B cell (primary cell): ENCODE measurements at regions not wholly inside any gene's neighbourhood (a gene's known extent, or its start where the extent isn't known, plus 50 kb on each side); places are given as distances from the start of the nearest gene placed in this dataset.

ENCODE experiments used
- ATAC-seq: fragments of 200-7000 bp; cut with Tn5 transposase; one replicate; pipeline ENCODE4 v1.10.0; 2021; ENCODE audit warnings: low read depth, mild to moderate bottlenecking, moderate number of reproducible peaks, moderate library complexity
- CTCF ChIA-PET: fragments of 350-600 bp; sonication (Branson Sonifier 250); formaldehyde crosslinking; loops from one replicate; lab custom pipeline; 2021; ENCODE audit warnings: antibody characterized with exemption, inconsistent platforms; lab: Charles Lee
- POLR2A ChIA-PET: fragments of 350-600 bp; sonication (Branson Sonifier 250); formaldehyde crosslinking; loops from one replicate; lab custom pipeline; 2021; ENCODE audit warnings: antibody characterized with exemption; lab: Charles Lee
- DNase-seq: peaks from one replicate; pipeline ENCODE4 v3.0.0; 2013
- H2AFZ ChIP-seq: 2 replicates; pipeline ENCODE4 v1.6.1; 2012; ENCODE audit warnings: mild to moderate bottlenecking, low read depth, low read length; ENCODE audit not compliant: insufficient read depth, poor library complexity, severe bottlenecking
- H3K27ac ChIP-seq, 2 donors: 1 replicate in 1 of 2; 2 replicates in 1 of 2; pipeline ENCODE4 v1.5.1; 2012 to 2013; ENCODE audit warnings: low read length in 2 of 2, mild to moderate bottlenecking in 2 of 2, moderate library complexity in 1 of 2
- H3K27me3 ChIP-seq, 4 experiments: fragments of 200-600 bp in 1 of 4; sonication (generic) in 1 of 4; replicated peaks in 1 of 4; 1 replicate in 2 of 4; 2 replicates in 2 of 4; pipeline versions ENCODE4 v1.6.1 to v1.7.0; 2013 to 2016; ENCODE audit warnings: low read length in 3 of 4, mild to moderate bottlenecking in 2 of 4, mixed read lengths in 1 of 4, moderate library complexity in 1 of 4; ENCODE audit not compliant: insufficient read depth in 4 of 4, control insufficient read depth in 3 of 4; ENCODE audit errors: control extremely low read depth in 1 of 4
- H3K36me3 ChIP-seq, 2 experiments: replicated peaks in 1 of 2; 1 replicate in 1 of 2; 2 replicates in 1 of 2; pipeline versions ENCODE4 v1.6.1 to v1.7.1; 2013; ENCODE audit warnings: low read length in 1 of 2; ENCODE audit not compliant: insufficient read depth in 2 of 2, control insufficient read depth in 1 of 2; ENCODE audit errors: control extremely low read depth in 1 of 2, extremely low read depth in 1 of 2
- H3K4me1 ChIP-seq, 2 donors: fragments of 200-600 bp in 1 of 2; sonication (generic) in 1 of 2; 1 replicate in 1 of 2; 2 replicates in 1 of 2; pipeline versions ENCODE4 v1.5.1 to v1.6.1; 2013 to 2017; ENCODE audit warnings: low read length in 2 of 2; ENCODE audit not compliant: control insufficient read depth in 2 of 2, insufficient read depth in 2 of 2
- H3K4me2 ChIP-seq: replicated peaks from 2 replicates; pipeline ENCODE3; 2012; ENCODE audit warnings: mild to moderate bottlenecking, low read depth, low read length; ENCODE audit not compliant: poor library complexity, severe bottlenecking
- H3K4me3 ChIP-seq, 5 experiments: fragments of 200-600 bp in 1 of 5; sonication (generic) in 1 of 5; 1 replicate in 3 of 5; 2 replicates in 2 of 5; pipeline versions ENCODE4 v1.5.1 to v1.7.0; 2011 to 2016; ENCODE audit warnings: low read length in 4 of 5, mild to moderate bottlenecking in 4 of 5, low read depth in 2 of 5, control low read depth in 1 of 5, moderate library complexity in 1 of 5; ENCODE audit not compliant: insufficient read depth in 1 of 5; ENCODE audit errors: control extremely low read depth in 1 of 5, extremely low read depth in 1 of 5
- H3K79me2 ChIP-seq: fragments of 200-600 bp; sonication (generic); one replicate; pipeline ENCODE4 v1.6.0; 2016; ENCODE audit warnings: low read length; ENCODE audit not compliant: control insufficient read depth, insufficient read depth
- H3K9ac ChIP-seq: fragments of 200-600 bp; sonication (generic); 2 replicates; pipeline ENCODE4 v1.6.1; 2017; ENCODE audit warnings: mild to moderate bottlenecking, low read length, moderate library complexity
- H3K9me3 ChIP-seq, 3 donors: one replicate each; pipeline versions ENCODE4 v1.6.1 to v1.7.1; 2013; ENCODE audit warnings: low read length in 2 of 3; ENCODE audit not compliant: control insufficient read depth in 2 of 3, insufficient read depth in 1 of 3; ENCODE audit errors: control extremely low read depth in 1 of 3
- H4K20me1 ChIP-seq: 2 replicates; pipeline ENCODE4 v1.6.0; 2012; ENCODE audit warnings: mild to moderate bottlenecking, low read length; ENCODE audit not compliant: insufficient read depth, control insufficient read depth, poor library complexity, severe bottlenecking
- H3K27ac Mint-ChIP-seq: one replicate; pipeline ENCODE4 v1.8.0; 2021; ENCODE audit warnings: mixed read lengths
- H3K27me3 Mint-ChIP-seq: one replicate; pipeline ENCODE4 v1.8.0; 2021; ENCODE audit warnings: mixed read lengths
- H3K4me1 Mint-ChIP-seq: one replicate; pipeline ENCODE4 v1.8.0; 2021; ENCODE audit warnings: mixed read lengths
- H3K4me3 Mint-ChIP-seq: one replicate; pipeline ENCODE4 v1.8.0; 2021; ENCODE audit warnings: mixed read lengths
- H3K9me3 Mint-ChIP-seq: one replicate; pipeline ENCODE4 v1.8.0; 2022; ENCODE audit warnings: mixed read lengths; ENCODE audit not compliant: insufficient read depth
- EZH2 ChIP-seq: IDR thresholded peaks from 2 replicates; pipeline ENCODE4 v1.6.1; 2012; ENCODE audit warnings: borderline replicate concordance, low read depth, mild to moderate bottlenecking, moderate library complexity, low read length; ENCODE audit not compliant: insufficient read depth, poor library complexity, severe bottlenecking
- WGBS: methylation state at CpG from one replicate; pipeline ENCODE4 v1.1.5; 2013; ENCODE audit warnings: missing lambda C conversion rate; ENCODE audit not compliant: insufficient coverage; 5-methylcytosine and 5-hydroxymethylcytosine counted together
- intact Hi-C: fragments of 100-400 bp; cut with micrococcal nuclease; formaldehyde crosslinking; loops from one replicate; pipeline ENCODE4 v1.10.0; 2022
- TF ChIP-seq, protein P1 (sequence below): fragments of 200-600 bp; IDR thresholded peaks from one replicate; pipeline ENCODE4 v1.8.0; 2022; ENCODE audit warnings: antibody characterized with exemption, mild to moderate bottlenecking

DNA sequence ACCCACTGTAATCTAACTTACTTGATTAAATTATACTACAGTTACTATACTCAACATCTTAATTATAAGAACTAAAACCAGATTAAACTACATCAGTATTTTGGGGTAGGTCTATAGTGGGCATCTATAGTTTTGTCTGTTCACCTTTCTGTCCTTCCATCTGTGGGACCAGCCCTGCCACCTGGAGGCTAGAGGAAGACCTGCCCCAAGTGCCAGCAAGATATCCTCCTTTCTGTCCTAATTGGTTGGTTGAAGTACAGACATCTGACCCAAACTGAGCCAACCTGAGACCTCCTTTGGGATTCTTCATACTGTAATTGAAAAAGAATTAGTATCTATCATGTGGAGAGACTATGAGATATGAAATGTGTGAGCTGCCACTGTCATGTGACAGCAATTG, 172.2 kb upstream of the TLL1 start:
- Histone ChIP-seq H2AFZ (no peak overlapping the region), H3K4me2 (no peak overlapping the region), H3K9me3 (no peaks in the 10 kb centered on the region), H3K4me1 (no peaks in the 10 kb centered on the region), H4K20me1 (no peaks in the 10 kb centered on the region), H3K79me2 (no peaks in the 10 kb centered on the region), H3K4me3 (no peak overlapping the region), H3K9ac (no peak overlapping the region), H3K27me3 (no peaks in the 10 kb centered on the region), H3K27ac (no peak overlapping the region), H3K36me3 (no peaks in the 10 kb centered on the region)
- POLR2A ChIA-PET = no interaction called here
- CTCF ChIA-PET = no interaction called here
- no peaks in the 10 kb centered on the region for H3K4me1 Mint-ChIP-seq
- H3K27ac Mint-ChIP-seq = no peak overlapping the region
- no peaks in the 10 kb centered on the region for H3K27me3 Mint-ChIP-seq
- ATAC-seq = no peak
- intact Hi-C loops = no loop called here
- TF ChIP-seq EZH2 = no peak
- TF ChIP-seq, protein P1, sequence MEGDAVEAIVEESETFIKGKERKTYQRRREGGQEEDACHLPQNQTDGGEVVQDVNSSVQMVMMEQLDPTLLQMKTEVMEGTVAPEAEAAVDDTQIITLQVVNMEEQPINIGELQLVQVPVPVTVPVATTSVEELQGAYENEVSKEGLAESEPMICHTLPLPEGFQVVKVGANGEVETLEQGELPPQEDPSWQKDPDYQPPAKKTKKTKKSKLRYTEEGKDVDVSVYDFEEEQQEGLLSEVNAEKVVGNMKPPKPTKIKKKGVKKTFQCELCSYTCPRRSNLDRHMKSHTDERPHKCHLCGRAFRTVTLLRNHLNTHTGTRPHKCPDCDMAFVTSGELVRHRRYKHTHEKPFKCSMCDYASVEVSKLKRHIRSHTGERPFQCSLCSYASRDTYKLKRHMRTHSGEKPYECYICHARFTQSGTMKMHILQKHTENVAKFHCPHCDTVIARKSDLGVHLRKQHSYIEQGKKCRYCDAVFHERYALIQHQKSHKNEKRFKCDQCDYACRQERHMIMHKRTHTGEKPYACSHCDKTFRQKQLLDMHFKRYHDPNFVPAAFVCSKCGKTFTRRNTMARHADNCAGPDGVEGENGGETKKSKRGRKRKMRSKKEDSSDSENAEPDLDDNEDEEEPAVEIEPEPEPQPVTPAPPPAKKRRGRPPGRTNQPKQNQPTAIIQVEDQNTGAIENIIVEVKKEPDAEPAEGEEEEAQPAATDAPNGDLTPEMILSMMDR = no peak
- DNase-seq = no peak
- no peak overlapping the region for H3K4me3 Mint-ChIP-seq
- no peaks in the 10 kb centered on the region for H3K9me3 Mint-ChIP-seq

DNA sequence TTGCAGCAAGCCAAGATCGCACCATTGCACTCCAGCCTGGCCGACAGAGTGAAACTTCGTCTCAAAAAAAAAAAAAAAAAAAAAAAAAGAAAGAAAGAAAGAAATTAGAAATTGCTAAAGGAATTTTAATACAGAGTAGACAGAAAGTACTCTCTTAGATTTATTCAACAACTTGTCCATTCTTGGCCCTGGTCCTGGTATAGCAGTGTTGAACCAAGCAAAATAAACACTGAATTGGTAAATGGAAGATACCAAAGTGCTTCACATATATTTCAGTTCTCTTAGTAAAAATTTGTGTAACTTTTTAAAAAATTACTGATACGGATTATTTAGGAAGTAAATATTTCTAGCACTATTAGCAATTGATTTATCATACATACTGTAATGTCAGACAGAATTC, 165.9 kb upstream of the TLL1 start:
- CTCF ChIA-PET = no interaction called here
- no peaks in the 10 kb centered on the region for H3K27me3 Mint-ChIP-seq
- H3K9me3 Mint-ChIP-seq = no peaks in the 10 kb centered on the region
- H3K27ac ChIP-seq = no peak overlapping the region
- H2AFZ ChIP-seq = no peak overlapping the region
- DNase-seq (no peak), ATAC-seq (no peak)
- no peaks in the 10 kb centered on the region for H3K79me2 ChIP-seq
- no peak for TF ChIP-seq EZH2
- TF ChIP-seq, protein P1 = no peak
- no CpG with 5 or more reads among the region's 4 CpGs for WGBS
- H3K36me3 ChIP-seq = no peaks in the 10 kb centered on the region
- POLR2A ChIA-PET = no interaction called here
- no peaks in the 10 kb centered on the region for H3K4me1 ChIP-seq
- H3K4me2 ChIP-seq = no peak overlapping the region
- no peak overlapping the region for H3K27ac Mint-ChIP-seq
- no peaks in the 10 kb centered on the region for H3K4me1 Mint-ChIP-seq
- H3K4me3 Mint-ChIP-seq = no peak overlapping the region
- no peak overlapping the region for H3K4me3 ChIP-seq
- H4K20me1 ChIP-seq = no peaks in the 10 kb centered on the region
- intact Hi-C loops = no loop called here
- no peaks in the 10 kb centered on the region for H3K27me3 ChIP-seq
- no peaks in the 10 kb centered on the region for H3K9me3 ChIP-seq
- no peak overlapping the region for H3K9ac ChIP-seq
